AG04450 (cell line): ENCODE measurements at regions not wholly inside any gene's neighbourhood (a gene's known extent, or its start where the extent isn't known, plus 50 kb on each side); places are given as distances from the start of the nearest gene placed in this dataset.

ENCODE experiments used
- CTCF ChIA-PET: fragments of 300-600, 350-600 bp; formaldehyde crosslinking; extraction: SDS; loops from one replicate; lab custom pipeline; 2022; ENCODE audit warnings: antibody characterized with exemption, inconsistent platforms; lab: Charles Lee
- POLR2A ChIA-PET: fragments of 350-600 bp; formaldehyde crosslinking; extraction: SDS; loops from one replicate; lab custom pipeline; 2021; ENCODE audit warnings: antibody characterized with exemption, inconsistent platforms; lab: Yijun Ruan, JAX
- DNase-seq: peaks from one replicate; pipeline ENCODE4 v3.0.0-alpha.2; 2011; ENCODE audit warnings: low read depth, low spot score
- H3K27ac ChIP-seq: one replicate; pipeline ENCODE4 v1.5.1; 2012; ENCODE audit warnings: low read depth, low read length, control low read depth
- H3K27me3 ChIP-seq: one replicate; pipeline ENCODE4 v1.6.0; 2012; ENCODE audit warnings: low read length; ENCODE audit not compliant: control insufficient read depth, insufficient read depth
- H3K4me3 ChIP-seq: 2 replicates; pipeline ENCODE4 v1.5.1; 2011; ENCODE audit warnings: mild to moderate bottlenecking, low read depth, low read length, control low read depth
- H3K9me3 ChIP-seq: 2 replicates; pipeline ENCODE4 v1.5.1; 2012; ENCODE audit warnings: low read length; ENCODE audit not compliant: control insufficient read depth, insufficient read depth
- CTCF ChIP-seq: IDR thresholded peaks from 2 replicates; pipeline ENCODE4 v1.5.1; 2011; ENCODE audit warnings: low read depth, low read length, control low read depth, inconsistent platforms

GRCh38 chr2:192307530-192307929, 112.8 kb upstream of the TMEFF2 start:
- H3K4me3 ChIP-seq, result no peak overlapping the region
- ChIA-PET POLR2A (no interaction called here), CTCF (no interaction called here)
- DNase-seq, result no peak
- TF ChIP-seq CTCF, result no peak
- H3K27ac ChIP-seq, result no peak overlapping the region
- no peaks in the 10 kb centered on the region for H3K9me3 ChIP-seq
- no peaks in the 10 kb centered on the region for H3K27me3 ChIP-seq

GRCh38 chr2:192298664-192299063, 103.9 kb upstream of the TMEFF2 start:
- TF ChIP-seq CTCF, result no peak
- no peaks in the 10 kb centered on the region for H3K27me3 ChIP-seq
- H3K9me3 ChIP-seq, result no peaks in the 10 kb centered on the region
- no peak overlapping the region for H3K27ac ChIP-seq
- CTCF ChIA-PET, result interaction anchor here (0.6 to 1.3 kb wide), 2 partner anchors 129 to 487 kb away, joined by 4 read pairs; no protein-coding TSS in a partner anchor
- DNase-seq, result no peak
- no peak overlapping the region for H3K4me3 ChIP-seq
- POLR2A ChIA-PET, result no interaction called here

DNA sequence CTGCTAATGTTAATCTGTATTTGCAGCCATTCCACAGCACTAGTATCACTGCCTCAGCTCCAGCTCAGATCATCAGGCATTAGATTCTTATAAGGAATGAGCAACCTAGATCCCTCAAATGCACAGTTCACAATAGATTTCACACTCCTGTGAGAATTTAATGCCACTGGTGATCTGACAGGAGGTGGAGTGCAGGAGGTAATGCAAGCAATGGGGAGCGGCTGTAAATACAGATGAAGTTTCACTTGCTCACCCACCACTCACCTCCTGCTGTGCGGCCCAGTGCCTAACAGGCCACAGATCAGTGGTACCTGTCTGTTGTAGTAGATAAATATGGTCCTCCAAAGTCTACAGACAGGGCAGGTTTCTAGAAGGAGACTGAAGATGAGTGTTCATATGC, 97.7 kb upstream of the TMEFF2 start:
- POLR2A ChIA-PET, result no interaction called here
- no peak for TF ChIP-seq CTCF
- Histone ChIP-seq H3K9me3 (no peaks in the 10 kb centered on the region), H3K27ac (no peak overlapping the region), H3K4me3 (no peak overlapping the region), H3K27me3 (no peaks in the 10 kb centered on the region)
- DNase-seq, result no peak
- CTCF ChIA-PET, result interaction anchor here (1.4 kb wide), 1 partner anchor 10 kb away, joined by 3 read pairs; no protein-coding TSS in a partner anchor

DNA sequence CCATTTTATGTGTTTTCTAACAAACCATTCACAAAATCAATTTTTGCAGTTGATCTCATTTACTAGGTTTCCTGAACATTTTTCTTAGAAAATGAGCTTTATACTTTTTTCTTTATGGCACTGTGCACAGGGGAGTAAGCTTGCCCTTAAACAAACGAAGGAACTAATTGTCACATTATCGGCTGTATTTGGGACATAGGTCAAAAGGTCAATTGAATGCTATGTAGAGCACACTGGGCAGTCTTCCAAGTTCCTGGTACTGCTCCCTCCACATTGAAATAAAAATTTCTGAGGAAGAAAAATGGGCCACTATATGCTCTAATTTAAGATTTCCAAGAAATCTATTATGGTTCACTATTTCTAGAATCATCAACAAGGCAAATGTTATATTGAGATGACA, 93.6 kb upstream of the TMEFF2 start:
- Histone ChIP-seq H3K4me3 (no peak overlapping the region), H3K9me3 (no peaks in the 10 kb centered on the region), H3K27me3 (no peaks in the 10 kb centered on the region), H3K27ac (no peak overlapping the region)
- DNase-seq, result no peak
- no peak for TF ChIP-seq CTCF
- CTCF ChIA-PET, result interaction anchor here (1.4 to 4.7 kb wide), 3 partner anchors 22 to 476 kb away, joined by 3 to 54 read pairs (median 17); no protein-coding TSS in a partner anchor
- POLR2A ChIA-PET, result no interaction called here

GRCh38 chr2:192286093-192286701, 91.5 kb upstream of the TMEFF2 start:
- ChIA-PET CTCF (interaction anchor here (0.5 to 4.7 kb wide), 39 partner anchors 8 to 747 kb away, joined by 3 to 54 read pairs (median 4); partner anchors contain the start of gene TMEFF2), POLR2A (no interaction called here)
- H3K27me3 ChIP-seq, result no peaks in the 10 kb centered on the region
- no peaks in the 10 kb centered on the region for H3K9me3 ChIP-seq
- peak; percentile 72 for TF ChIP-seq CTCF
- DNase-seq, result peak; percentile 23
- H3K4me3 ChIP-seq, result no peak overlapping the region
- no peak overlapping the region for H3K27ac ChIP-seq
